Activated CD8-positive, alpha-beta memory T cell treated with anti-CD3 and anti-CD28 coated beads for 24 hours (primary cell): ENCODE measurements at regions not wholly inside any gene's neighbourhood (a gene's known extent, or its start where the extent isn't known, plus 50 kb on each side); places are given as distances from the start of the nearest gene placed in this dataset.

Experiments used
- DNase-seq: peaks from one replicate; pipeline ENCODE4 v3.0.0-alpha.2; 2020

GRCh38 chr6:168227840-168228239, 91.7 kb downstream of the DACT2 start:
- DNase-seq: no peak

GRCh38 chr6:168226902-168227318, 92.7 kb downstream of the DACT2 start:
- no peak for DNase-seq

- no peak for DNase-seq
Observed at GRCh38 chr6:168226061-168226752, 93.4 kb downstream of the DACT2 start.

- DNase-seq: no peak
Observed at GRCh38 chr6:168225471-168225911, 94.1 kb downstream of the DACT2 start.

GRCh38 chr6:168223755-168224154, 95.8 kb downstream of the DACT2 start:
- DNase-seq: no peak

- DNase-seq: no peak
Observed at GRCh38 chr6:168223150-168223549, 96.4 kb downstream of the DACT2 start.

GRCh38 chr6:168222115-168223043, 97.2 kb downstream of the DACT2 start:
- DNase-seq: no peak

GRCh38 chr6:168221497-168222079, 98.0 kb downstream of the DACT2 start:
- DNase-seq: peak; percentile 11

- DNase-seq: no peak
Observed at GRCh38 chr6:168221000-168221399, 98.6 kb downstream of the DACT2 start.

- no peak for DNase-seq
Observed at GRCh38 chr6:168219804-168220203, 99.8 kb downstream of the DACT2 start.

GRCh38 chr6:168218785-168219566, 100.6 kb downstream of the DACT2 start:
- DNase-seq: peak; percentile 11

- DNase-seq: no peak
Observed at GRCh38 chr6:168217880-168218537, 101.6 kb downstream of the DACT2 start.

- peak; percentile 17 for DNase-seq
Observed at GRCh38 chr6:168217216-168217879, 102.2 kb downstream of the DACT2 start.

GRCh38 chr6:168216751-168217191, 102.8 kb downstream of the DACT2 start:
- DNase-seq: no peak

- DNase-seq: no peak
Observed at GRCh38 chr6:168216117-168216516, 103.5 kb downstream of the DACT2 start.

- no peak for DNase-seq
Observed at GRCh38 chr6:168215121-168215808, 104.3 kb downstream of the DACT2 start.

GRCh38 chr6:168214586-168215104, 104.9 kb downstream of the DACT2 start:
- DNase-seq: no peak

GRCh38 chr6:168213121-168213524, 106.5 kb downstream of the DACT2 start:
- no peak for DNase-seq

GRCh38 chr6:168212362-168212761, 107.2 kb downstream of the DACT2 start:
- DNase-seq: no peak

GRCh38 chr6:168211681-168212080, 107.9 kb downstream of the DACT2 start:
- no peak for DNase-seq
